DND-41 (cell line): ENCODE measurements at regions not wholly inside any gene's neighbourhood (a gene's known extent, or its start where the extent isn't known, plus 50 kb on each side); places are given as distances from the start of the nearest gene placed in this dataset.

Experiments used
- ATAC-seq: fragments of 200-7000 bp; cut with Tn5 transposase; 3 replicates; pipeline ENCODE4 v1.9.1; 2021; ENCODE audit warnings: low read depth; ENCODE audit not compliant: insufficient read depth
- DNase-seq: peaks from one replicate; pipeline ENCODE4 v3.0.0-alpha.2; 2020
- H2AFZ ChIP-seq: 2 replicates; pipeline ENCODE4 v1.6.0; 2012; ENCODE audit warnings: low read depth, low read length
- H3K27ac ChIP-seq: 2 replicates; pipeline ENCODE4 v1.5.1; 2012; ENCODE audit warnings: low read length, inconsistent platforms
- H3K27me3 ChIP-seq: fragments of 200-600 bp; sonication (generic); 2 replicates; pipeline ENCODE4 v1.6.0; 2012; ENCODE audit warnings: low read length, mild to moderate bottlenecking, inconsistent platforms; ENCODE audit not compliant: insufficient read depth, poor library complexity
- H3K36me3 ChIP-seq: 2 replicates; pipeline ENCODE4 v1.5.1; 2012; ENCODE audit warnings: low read length, inconsistent platforms; ENCODE audit not compliant: insufficient read depth
- H3K4me1 ChIP-seq: 2 replicates; pipeline ENCODE4 v1.5.1; 2012; ENCODE audit warnings: mild to moderate bottlenecking, low read length; ENCODE audit not compliant: insufficient read depth
- H3K4me2 ChIP-seq: 2 replicates; pipeline ENCODE4 v1.6.0; 2012; ENCODE audit warnings: mild to moderate bottlenecking, moderate library complexity, low read length, inconsistent platforms; ENCODE audit not compliant: insufficient read depth
- H3K4me3 ChIP-seq, 2 experiments: fragments of 200-600 bp in 1 of 2; shearing (Covaris generic) in 1 of 2; 2 replicates each; pipeline ENCODE4 v1.5.1; 2012 to 2016; ENCODE audit warnings: inconsistent platforms in 2 of 2, low read length in 2 of 2, mild to moderate bottlenecking in 2 of 2, low read depth in 1 of 2, moderate library complexity in 1 of 2
- H3K79me2 ChIP-seq: 2 replicates; pipeline ENCODE4 v1.6.0; 2012; ENCODE audit warnings: low read length, inconsistent platforms; ENCODE audit not compliant: insufficient read depth
- H3K9ac ChIP-seq: 2 replicates; pipeline ENCODE4 v1.6.0; 2012; ENCODE audit warnings: low read depth, mild to moderate bottlenecking, inconsistent platforms, low read length, moderate library complexity
- H3K9me3 ChIP-seq: 2 replicates; pipeline ENCODE4 v1.5.1; 2012; ENCODE audit warnings: low read length, moderate library complexity, mild to moderate bottlenecking, inconsistent platforms; ENCODE audit not compliant: insufficient read depth, severe bottlenecking
- H4K20me1 ChIP-seq: 2 replicates; pipeline ENCODE4 v1.6.0; 2012; ENCODE audit warnings: low read length; ENCODE audit not compliant: insufficient read depth
- EZH2 ChIP-seq: IDR thresholded peaks from 3 replicates; pipeline ENCODE4 v1.6.1; 2012; ENCODE audit warnings: borderline replicate concordance, low read depth, mild to moderate bottlenecking, moderate library complexity, low read length, inconsistent platforms; ENCODE audit not compliant: severe bottlenecking
- TF ChIP-seq, protein P1 (sequence below): IDR thresholded peaks from 2 replicates; pipeline ENCODE4 v1.5.1; 2012; ENCODE audit warnings: borderline replicate concordance, low read length, moderate library complexity, mild to moderate bottlenecking; ENCODE audit not compliant: poor library complexity, severe bottlenecking; ENCODE audit errors: extremely low read depth

DNA sequence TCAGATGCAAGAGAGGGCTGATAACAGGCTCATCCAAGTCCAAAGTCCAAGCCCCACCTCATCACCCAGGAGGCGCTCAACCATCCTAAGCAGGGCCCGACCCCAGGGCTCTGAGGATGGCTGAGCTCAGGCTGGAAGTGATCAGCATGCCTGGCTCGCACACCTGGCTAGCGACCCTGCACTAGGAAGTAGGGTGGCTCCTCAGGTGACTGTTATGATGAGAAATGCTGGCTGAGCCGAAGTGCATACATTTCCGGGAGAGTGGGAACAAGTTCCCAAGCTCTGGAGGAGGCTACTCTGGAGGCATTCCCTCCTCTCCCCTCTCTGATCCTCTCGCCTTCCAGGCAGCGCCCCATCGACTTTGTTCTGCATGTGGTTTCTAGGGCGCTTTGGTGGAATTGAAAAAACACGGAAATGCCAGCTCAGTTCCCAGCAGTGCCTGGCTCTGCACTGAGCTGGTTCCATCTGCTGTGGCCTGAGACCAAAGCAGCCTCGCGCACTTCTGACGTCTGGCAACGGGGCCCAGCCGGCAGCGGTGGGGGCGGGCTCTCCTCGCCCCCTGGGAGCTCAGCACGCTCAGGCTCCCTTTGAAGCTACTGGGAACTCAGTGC, 130.3 kb downstream of the IRF8 start:
- Histone ChIP-seq H3K9ac (no peak overlapping the region), H4K20me1 (no peaks in the 10 kb centered on the region), H3K27ac (no peak overlapping the region), H3K9me3 (peaks cover 5% of the 10 kb centered on the region), H3K36me3 (no peaks in the 10 kb centered on the region), H3K4me2 (no peak overlapping the region), H2AFZ (no peak overlapping the region), H3K4me3 (no peak overlapping the region), H3K27me3 (no peaks in the 10 kb centered on the region), H3K79me2 (no peaks in the 10 kb centered on the region), H3K4me1 (no peaks in the 10 kb centered on the region)
- peak; percentile 80 for ATAC-seq
- TF ChIP-seq, protein P1, sequence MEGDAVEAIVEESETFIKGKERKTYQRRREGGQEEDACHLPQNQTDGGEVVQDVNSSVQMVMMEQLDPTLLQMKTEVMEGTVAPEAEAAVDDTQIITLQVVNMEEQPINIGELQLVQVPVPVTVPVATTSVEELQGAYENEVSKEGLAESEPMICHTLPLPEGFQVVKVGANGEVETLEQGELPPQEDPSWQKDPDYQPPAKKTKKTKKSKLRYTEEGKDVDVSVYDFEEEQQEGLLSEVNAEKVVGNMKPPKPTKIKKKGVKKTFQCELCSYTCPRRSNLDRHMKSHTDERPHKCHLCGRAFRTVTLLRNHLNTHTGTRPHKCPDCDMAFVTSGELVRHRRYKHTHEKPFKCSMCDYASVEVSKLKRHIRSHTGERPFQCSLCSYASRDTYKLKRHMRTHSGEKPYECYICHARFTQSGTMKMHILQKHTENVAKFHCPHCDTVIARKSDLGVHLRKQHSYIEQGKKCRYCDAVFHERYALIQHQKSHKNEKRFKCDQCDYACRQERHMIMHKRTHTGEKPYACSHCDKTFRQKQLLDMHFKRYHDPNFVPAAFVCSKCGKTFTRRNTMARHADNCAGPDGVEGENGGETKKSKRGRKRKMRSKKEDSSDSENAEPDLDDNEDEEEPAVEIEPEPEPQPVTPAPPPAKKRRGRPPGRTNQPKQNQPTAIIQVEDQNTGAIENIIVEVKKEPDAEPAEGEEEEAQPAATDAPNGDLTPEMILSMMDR, result no peak
- TF ChIP-seq EZH2, result no peak
- peak; percentile 41 for DNase-seq

DNA sequence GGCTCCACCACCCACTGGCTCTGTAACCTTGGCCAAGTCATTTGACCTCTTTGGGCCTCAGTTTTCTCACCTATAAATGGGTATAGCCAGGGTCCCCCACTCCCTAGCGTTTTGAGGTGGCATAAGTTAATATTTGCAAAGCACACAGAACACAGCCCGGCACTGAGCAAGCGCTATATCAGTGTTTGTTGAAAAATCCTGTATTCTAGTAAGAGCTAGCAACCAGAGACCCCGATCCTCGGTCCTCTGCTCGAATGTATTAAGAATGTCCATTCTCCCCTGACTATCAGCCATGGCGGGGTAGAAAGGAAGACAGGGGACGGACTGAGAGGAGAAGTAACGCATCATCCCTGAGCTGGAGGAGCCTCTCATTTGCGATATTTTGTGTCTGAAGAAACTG, 131.2 kb downstream of the IRF8 start:
- TF ChIP-seq, protein P1, result no peak
- TF ChIP-seq EZH2, result no peak
- no peak overlapping the region for H3K9ac ChIP-seq

DNA sequence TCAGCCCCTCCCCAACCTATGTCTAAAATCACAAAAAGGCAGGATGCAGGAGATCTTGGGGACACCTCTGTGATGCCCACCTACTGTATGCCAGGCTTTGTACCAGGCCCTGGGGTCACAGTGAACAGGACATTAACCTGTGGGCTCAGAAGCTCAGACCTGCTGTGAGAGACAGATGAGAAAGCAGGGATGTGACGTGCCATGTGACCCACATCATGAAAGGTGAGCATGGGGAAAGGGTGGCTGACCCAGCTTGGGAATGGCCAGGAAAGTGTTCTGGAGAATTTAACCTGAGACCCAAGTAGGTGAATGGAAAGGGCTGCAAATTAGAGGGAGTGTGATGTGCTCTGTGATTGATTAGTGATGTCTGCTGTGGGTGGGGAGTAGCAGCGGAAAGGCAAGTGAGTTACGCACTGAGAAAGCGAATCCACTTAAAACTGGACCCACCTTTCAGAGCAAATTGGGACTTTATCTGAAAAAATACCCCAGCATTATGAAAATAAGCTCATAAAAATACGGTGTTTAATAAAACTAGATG, 132.2 kb downstream of the IRF8 start:
- Histone ChIP-seq H3K79me2 (no peaks in the 10 kb centered on the region), H3K27me3 (no peaks in the 10 kb centered on the region)

More for the DNA sequence above, 131.2 kb downstream of the IRF8 start:
- no peaks in the 10 kb centered on the region for H4K20me1 ChIP-seq
- ATAC-seq (no peak), DNase-seq (no peak)
- H3K27ac ChIP-seq, result no peak overlapping the region
- no peaks in the 10 kb centered on the region for H3K4me1 ChIP-seq
- no peaks in the 10 kb centered on the region for H3K79me2 ChIP-seq
- H3K4me3 ChIP-seq, result no peak overlapping the region
- H3K36me3 ChIP-seq, result no peaks in the 10 kb centered on the region
- H2AFZ ChIP-seq, result no peak overlapping the region
- no peaks in the 10 kb centered on the region for H3K9me3 ChIP-seq
- H3K4me2 ChIP-seq, result no peak overlapping the region
- H3K27me3 ChIP-seq, result no peaks in the 10 kb centered on the region

More for the DNA sequence above, 132.2 kb downstream of the IRF8 start:
- no peaks in the 10 kb centered on the region for H3K4me1 ChIP-seq
- no peak overlapping the region for H3K9ac ChIP-seq
- H3K27ac ChIP-seq, result no peak overlapping the region
- no peaks in the 10 kb centered on the region for H3K9me3 ChIP-seq
- H3K36me3 ChIP-seq, result no peaks in the 10 kb centered on the region
- ATAC-seq (no peak), DNase-seq (no peak)
- no peak overlapping the region for H2AFZ ChIP-seq
- TF ChIP-seq, protein P1, result no peak
- no peak for TF ChIP-seq EZH2
- no peak overlapping the region for H3K4me3 ChIP-seq
- H4K20me1 ChIP-seq, result no peaks in the 10 kb centered on the region
- H3K4me2 ChIP-seq, result no peak overlapping the region
